Stimulated activated CD4-positive, alpha-beta T cell treated with anti-CD3 and anti-CD28 coated beads, TNF-alpha, amount 100 ng/mL, for 24 hours (primary cell): ENCODE measurements at regions not wholly inside any gene's neighbourhood (a gene's known extent, or its start where the extent isn't known, plus 50 kb on each side); places are given as distances from the start of the nearest gene placed in this dataset.

Experiments
- DNase-seq, 3 experiments: peaks; one replicate each; pipeline ENCODE4 v3.0.0-alpha.2; 2020; ENCODE audit warnings: low read depth in 3 of 3

- DNase-seq, result no peak
These were observed 2119.6 kb upstream of the PIK3C3 start for GRCh38 chr18:39835303-39836030.

GRCh38 chr18:39834636-39835035 lies 2120.4 kb upstream of the PIK3C3 start:
- DNase-seq, result no peak

GRCh38 chr18:39825485-39826150 lies 2129.4 kb upstream of the PIK3C3 start:
- no peak for DNase-seq

- DNase-seq, result no peak
These were observed 2148.5 kb upstream of the PIK3C3 start for GRCh38 chr18:39806525-39806924.

GRCh38 chr18:39805218-39805617 lies 2149.8 kb upstream of the PIK3C3 start:
- DNase-seq, result no peak

- DNase-seq, result no peak
These were observed 2152.3 kb upstream of the PIK3C3 start for GRCh38 chr18:39802648-39803229.

- DNase-seq, result no peak
These were observed 2153.2 kb upstream of the PIK3C3 start for GRCh38 chr18:39801848-39802247.

GRCh38 chr18:39801010-39801409 lies 2154.0 kb upstream of the PIK3C3 start:
- no peak for DNase-seq

GRCh38 chr18:39799006-39799405 lies 2156.0 kb upstream of the PIK3C3 start:
- DNase-seq, result no peak

- DNase-seq, result no peak
These were observed 2158.6 kb upstream of the PIK3C3 start for GRCh38 chr18:39796393-39796792.

- no peak for DNase-seq
These were observed 2159.7 kb upstream of the PIK3C3 start for GRCh38 chr18:39795350-39795749.

GRCh38 chr18:39793609-39794008 lies 2161.4 kb upstream of the PIK3C3 start:
- DNase-seq, result no peak

- no peak for DNase-seq
These were observed 2166.7 kb upstream of the PIK3C3 start for GRCh38 chr18:39788383-39788782.

GRCh38 chr18:39786477-39786876 lies 2168.6 kb upstream of the PIK3C3 start:
- DNase-seq, result no peak

GRCh38 chr18:39784541-39784940 lies 2170.5 kb upstream of the PIK3C3 start:
- DNase-seq, result no peak

GRCh38 chr18:39781565-39781964 lies 2173.5 kb upstream of the PIK3C3 start:
- no peak for DNase-seq

GRCh38 chr18:39780774-39781173 lies 2174.3 kb upstream of the PIK3C3 start:
- DNase-seq, result no peak

- DNase-seq, result no peak
These were observed 2175.1 kb upstream of the PIK3C3 start for GRCh38 chr18:39779926-39780325.

- no peak for DNase-seq
These were observed 2178.3 kb upstream of the PIK3C3 start for GRCh38 chr18:39776766-39777165.

GRCh38 chr18:39774957-39775598 lies 2180.0 kb upstream of the PIK3C3 start:
- DNase-seq, result no peak

GRCh38 chr18:39773646-39774045 lies 2181.4 kb upstream of the PIK3C3 start:
- no peak for DNase-seq

- no peak for DNase-seq
These were observed 2182.7 kb upstream of the PIK3C3 start for GRCh38 chr18:39772155-39772919.
